Astrocyte (in vitro differentiated cells and primary cell): ENCODE measurements at regions not wholly inside any gene's neighbourhood (a gene's known extent, or its start where the extent isn't known, plus 50 kb on each side); places are given as distances from the start of the nearest gene placed in this dataset.

ENCODE experiments used
- DNase-seq: peaks from one replicate; pipeline ENCODE4 v3.0.0-alpha.2; 2010; ENCODE audit warnings: low read depth
- FAIRE-seq: peaks from 2 replicates; lab custom pipeline; 2011; peaks lifted over from hg19 to GRCh38; lab: Jason Lieb, UNC
- H2AFZ ChIP-seq: 2 replicates; pipeline ENCODE4 v1.6.0; 2012; ENCODE audit warnings: low read depth, low read length, inconsistent platforms
- H3K27ac ChIP-seq: 2 replicates; pipeline ENCODE4 v1.5.1; 2011; ENCODE audit warnings: low read depth, low read length, inconsistent platforms
- H3K27me3 ChIP-seq: 2 replicates; pipeline ENCODE4 v1.6.0; 2011; ENCODE audit warnings: low read length, inconsistent platforms; ENCODE audit not compliant: insufficient read depth
- H3K36me3 ChIP-seq: 2 replicates; pipeline ENCODE4 v1.5.1; 2011; ENCODE audit warnings: low read length, inconsistent platforms; ENCODE audit not compliant: insufficient read depth
- H3K4me1 ChIP-seq: 2 replicates; pipeline ENCODE4 v1.5.1; 2011; ENCODE audit warnings: low read length, inconsistent platforms; ENCODE audit not compliant: insufficient read depth
- H3K4me2 ChIP-seq: 2 replicates; pipeline ENCODE4 v1.6.0; 2012; ENCODE audit warnings: low read length, inconsistent platforms
- H3K4me3 ChIP-seq: 2 replicates; pipeline ENCODE4 v1.5.1; 2011; ENCODE audit warnings: low read depth, mild to moderate bottlenecking, low read length, inconsistent platforms; ENCODE audit not compliant: insufficient read depth
- H3K79me2 ChIP-seq: 2 replicates; pipeline ENCODE4 v1.6.0; 2012; ENCODE audit warnings: mild to moderate bottlenecking, low read length, inconsistent platforms; ENCODE audit not compliant: insufficient read depth
- H3K9ac ChIP-seq: 2 replicates; pipeline ENCODE4 v1.6.0; 2012; ENCODE audit warnings: mild to moderate bottlenecking, low read length, inconsistent platforms
- H3K9me3 ChIP-seq: 2 replicates; pipeline ENCODE4 v1.5.1; 2012; ENCODE audit warnings: low read depth, mild to moderate bottlenecking, low read length, inconsistent platforms; ENCODE audit not compliant: insufficient read depth
- H4K20me1 ChIP-seq: 2 replicates; pipeline ENCODE4 v1.6.0; 2012; ENCODE audit warnings: low read length, inconsistent platforms; ENCODE audit not compliant: insufficient read depth
- H3K27ac Mint-ChIP-seq: one replicate; pipeline ENCODE4 v1.8.0; 2021; ENCODE audit warnings: mild to moderate bottlenecking, mixed read lengths; ENCODE audit not compliant: unreplicated experiment
- H3K27me3 Mint-ChIP-seq: one replicate; pipeline ENCODE4 v1.8.0; 2021; ENCODE audit warnings: low read depth, mixed read lengths; ENCODE audit not compliant: unreplicated experiment
- H3K36me3 Mint-ChIP-seq: one replicate; pipeline ENCODE4 v1.8.0; 2021; ENCODE audit warnings: low read depth, mixed read lengths; ENCODE audit not compliant: unreplicated experiment
- H3K4me1 Mint-ChIP-seq: one replicate; pipeline ENCODE4 v1.8.0; 2021; ENCODE audit warnings: low read depth, mixed read lengths; ENCODE audit not compliant: unreplicated experiment
- H3K4me3 Mint-ChIP-seq: one replicate; pipeline ENCODE4 v1.8.0; 2021; ENCODE audit warnings: mild to moderate bottlenecking, moderate library complexity, mixed read lengths; ENCODE audit not compliant: unreplicated experiment
- H3K9me3 Mint-ChIP-seq: one replicate; pipeline ENCODE4 v1.8.0; 2021; ENCODE audit warnings: mild to moderate bottlenecking, mixed read lengths; ENCODE audit not compliant: unreplicated experiment
- EZH2 ChIP-seq: IDR thresholded peaks from 2 replicates; pipeline ENCODE4 v1.6.1; 2012; ENCODE audit warnings: mild to moderate bottlenecking, low read length, inconsistent platforms; ENCODE audit not compliant: insufficient read depth
- TF ChIP-seq, protein P1 (sequence below): IDR thresholded peaks from 2 replicates; pipeline ENCODE4 v1.5.1; 2011; ENCODE audit warnings: low read depth, mild to moderate bottlenecking, inconsistent platforms, low read length, moderate library complexity; ENCODE audit not compliant: insufficient read depth

DNA sequence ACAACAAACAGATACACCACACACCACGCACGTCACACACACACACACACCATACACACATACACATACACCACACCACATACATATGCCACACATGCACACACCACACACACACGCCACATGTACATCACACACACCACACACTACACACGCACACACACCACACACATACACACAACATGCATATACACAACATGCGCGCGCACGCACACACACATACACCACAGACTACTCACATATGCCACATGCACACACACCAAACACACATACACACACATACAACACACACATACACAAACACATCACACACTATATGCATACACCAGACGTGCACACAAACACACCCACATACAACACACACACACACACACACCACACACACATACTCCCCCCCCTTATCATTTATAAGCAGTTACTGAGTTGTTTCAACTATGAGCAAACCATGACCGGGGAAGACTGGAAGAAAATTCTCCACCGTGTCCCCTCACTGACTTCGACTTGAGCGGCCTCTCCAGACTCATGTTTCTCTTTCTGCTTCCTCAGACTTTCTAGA lies 126.7 kb upstream of the IQSEC1 start:
- Mint-ChIP-seq H3K4me3 (no peak overlapping the region), H3K27ac (no peak overlapping the region), H3K27me3 (peaks cover 40% of the 10 kb centered on the region), H3K4me1 (peaks cover 16% of the 10 kb centered on the region), H3K9me3 (no peaks in the 10 kb centered on the region), H3K36me3 (peaks cover 4% of the 10 kb centered on the region)
- no peak overlapping the region for H3K4me3 ChIP-seq
- H3K79me2 ChIP-seq = no peaks in the 10 kb centered on the region
- TF ChIP-seq, protein P1, sequence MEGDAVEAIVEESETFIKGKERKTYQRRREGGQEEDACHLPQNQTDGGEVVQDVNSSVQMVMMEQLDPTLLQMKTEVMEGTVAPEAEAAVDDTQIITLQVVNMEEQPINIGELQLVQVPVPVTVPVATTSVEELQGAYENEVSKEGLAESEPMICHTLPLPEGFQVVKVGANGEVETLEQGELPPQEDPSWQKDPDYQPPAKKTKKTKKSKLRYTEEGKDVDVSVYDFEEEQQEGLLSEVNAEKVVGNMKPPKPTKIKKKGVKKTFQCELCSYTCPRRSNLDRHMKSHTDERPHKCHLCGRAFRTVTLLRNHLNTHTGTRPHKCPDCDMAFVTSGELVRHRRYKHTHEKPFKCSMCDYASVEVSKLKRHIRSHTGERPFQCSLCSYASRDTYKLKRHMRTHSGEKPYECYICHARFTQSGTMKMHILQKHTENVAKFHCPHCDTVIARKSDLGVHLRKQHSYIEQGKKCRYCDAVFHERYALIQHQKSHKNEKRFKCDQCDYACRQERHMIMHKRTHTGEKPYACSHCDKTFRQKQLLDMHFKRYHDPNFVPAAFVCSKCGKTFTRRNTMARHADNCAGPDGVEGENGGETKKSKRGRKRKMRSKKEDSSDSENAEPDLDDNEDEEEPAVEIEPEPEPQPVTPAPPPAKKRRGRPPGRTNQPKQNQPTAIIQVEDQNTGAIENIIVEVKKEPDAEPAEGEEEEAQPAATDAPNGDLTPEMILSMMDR = no peak
- TF ChIP-seq EZH2 = no peak
- H2AFZ ChIP-seq = no peak overlapping the region
- H3K27ac ChIP-seq = no peak overlapping the region
- no peaks in the 10 kb centered on the region for H3K4me1 ChIP-seq
- no peaks in the 10 kb centered on the region for H3K36me3 ChIP-seq
- H3K27me3 ChIP-seq = peaks cover 24% of the 10 kb centered on the region
- H4K20me1 ChIP-seq = no peaks in the 10 kb centered on the region
- no peak overlapping the region for H3K9ac ChIP-seq
- FAIRE-seq (no peak), DNase-seq (no peak)
- no peaks in the 10 kb centered on the region for H3K9me3 ChIP-seq
- H3K4me2 ChIP-seq = no peak overlapping the region

DNA sequence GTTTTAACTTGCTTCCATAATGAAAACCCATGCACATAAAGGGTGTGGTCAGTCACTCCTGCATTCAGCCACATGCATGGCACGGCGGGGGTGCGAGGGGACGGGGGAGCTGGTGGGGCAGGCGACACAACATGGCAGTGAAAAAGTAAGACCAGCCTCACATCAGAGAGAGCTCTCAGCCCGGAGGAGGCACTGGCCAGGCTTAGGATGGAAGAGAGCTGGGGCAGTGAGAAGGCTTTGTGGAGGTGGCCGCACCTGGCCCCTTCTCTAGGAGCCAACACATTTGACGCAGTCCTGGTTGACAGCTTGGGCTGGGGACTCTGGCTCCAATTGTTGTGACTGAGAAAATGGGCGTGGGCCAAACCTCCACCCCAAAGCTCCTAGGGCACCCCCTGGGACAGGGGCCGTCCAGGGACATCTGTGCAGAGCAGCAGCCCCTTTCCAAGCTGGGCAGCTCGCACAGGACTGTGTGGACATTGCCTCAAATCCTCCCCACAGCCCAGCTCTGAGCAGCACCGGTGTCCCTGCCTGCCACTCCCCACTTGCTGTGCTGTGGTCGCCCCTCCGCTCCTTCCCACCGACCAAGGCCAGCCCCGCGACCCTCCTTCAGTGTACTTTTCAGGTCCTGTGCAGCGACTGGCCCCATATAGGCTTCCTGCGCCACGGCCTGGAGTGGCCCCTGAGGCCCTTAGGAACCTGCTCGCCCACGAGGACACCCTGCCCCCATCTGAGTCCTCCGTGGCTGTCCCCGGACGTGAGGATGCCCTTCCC lies 126.0 kb upstream of the IQSEC1 start:
- Mint-ChIP-seq H3K4me1 (peaks cover 24% of the 10 kb centered on the region), H3K27ac (no peak overlapping the region), H3K27me3 (peaks cover 37% of the 10 kb centered on the region), H3K36me3 (peaks cover 4% of the 10 kb centered on the region), H3K4me3 (no peak overlapping the region), H3K9me3 (no peaks in the 10 kb centered on the region)
- Histone ChIP-seq H3K4me1 (peaks cover 4% of the 10 kb centered on the region), H2AFZ (no peak overlapping the region), H3K9ac (no peak overlapping the region), H3K36me3 (no peaks in the 10 kb centered on the region), H4K20me1 (no peaks in the 10 kb centered on the region), H3K79me2 (no peaks in the 10 kb centered on the region), H3K9me3 (no peaks in the 10 kb centered on the region), H3K4me3 (no peak overlapping the region), H3K4me2 (no peak overlapping the region), H3K27me3 (peaks cover 20% of the 10 kb centered on the region), H3K27ac (no peak overlapping the region)
- DNase-seq (no peak), FAIRE-seq (no peak)
- TF ChIP-seq, protein P1 = no peak
- TF ChIP-seq EZH2 = no peak
